ENCODE measurements at regions not wholly inside any gene's neighbourhood (a gene's known extent, or its start where the extent isn't known, plus 50 kb on each side); places are given as distances from the start of the nearest gene placed in this dataset.

DNA sequence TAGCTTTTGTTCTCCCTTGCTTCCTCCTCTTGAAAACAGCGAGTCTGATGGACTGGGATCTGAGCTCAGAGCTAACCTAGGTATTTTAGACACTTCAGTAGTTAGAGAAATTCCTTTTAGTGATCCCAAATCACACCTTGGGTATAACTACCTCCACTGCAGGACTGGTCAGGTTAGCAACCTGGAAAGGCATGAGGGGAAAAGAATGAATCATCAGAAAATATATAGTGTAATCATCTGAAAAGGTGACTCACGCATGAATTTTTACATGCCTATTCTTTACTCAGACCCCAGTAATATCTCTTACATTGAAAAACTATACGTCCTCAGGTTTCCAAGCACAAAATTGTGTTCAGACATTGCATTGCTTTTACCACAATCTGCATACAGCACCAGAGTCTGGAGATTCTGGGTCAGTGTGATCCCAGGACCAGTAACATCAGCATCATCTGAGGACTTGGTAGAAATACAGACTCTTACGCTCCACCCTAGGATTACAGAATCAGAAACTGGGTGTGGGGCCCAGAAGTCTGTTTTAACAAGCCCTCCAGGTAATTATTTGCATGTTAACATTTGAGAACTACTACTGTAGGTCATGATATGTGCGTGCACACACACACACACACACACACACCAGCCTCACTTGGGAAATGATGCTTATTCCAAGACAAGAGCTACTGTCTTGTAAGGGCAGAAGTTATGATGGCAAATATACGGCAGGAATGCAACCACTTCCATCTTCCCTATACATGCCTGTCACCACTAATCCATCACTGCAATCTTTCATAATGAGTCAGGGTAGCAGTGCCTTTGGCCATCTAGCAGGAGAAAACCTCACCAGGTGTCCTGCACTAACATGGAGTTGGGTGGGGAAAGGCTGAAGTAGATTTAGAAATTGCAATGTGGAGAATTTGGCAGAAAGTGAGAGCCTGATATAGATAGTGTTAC is 271.6 kb upstream of the MAP3K1 start:
- DNase-seq = no peak
- no peaks in the 10 kb centered on the region for H3K27me3 ChIP-seq (ENCODE audit: insufficient read depth in 3 of 3, low read length in 2 of 3)
- intact Hi-C loops (cut with DNase I) = no loop called here
- no peaks in the 10 kb centered on the region for H3K9me3 ChIP-seq
- H3K4me3 ChIP-seq = no peak overlapping the region
- TF ChIP-seq, protein P1, sequence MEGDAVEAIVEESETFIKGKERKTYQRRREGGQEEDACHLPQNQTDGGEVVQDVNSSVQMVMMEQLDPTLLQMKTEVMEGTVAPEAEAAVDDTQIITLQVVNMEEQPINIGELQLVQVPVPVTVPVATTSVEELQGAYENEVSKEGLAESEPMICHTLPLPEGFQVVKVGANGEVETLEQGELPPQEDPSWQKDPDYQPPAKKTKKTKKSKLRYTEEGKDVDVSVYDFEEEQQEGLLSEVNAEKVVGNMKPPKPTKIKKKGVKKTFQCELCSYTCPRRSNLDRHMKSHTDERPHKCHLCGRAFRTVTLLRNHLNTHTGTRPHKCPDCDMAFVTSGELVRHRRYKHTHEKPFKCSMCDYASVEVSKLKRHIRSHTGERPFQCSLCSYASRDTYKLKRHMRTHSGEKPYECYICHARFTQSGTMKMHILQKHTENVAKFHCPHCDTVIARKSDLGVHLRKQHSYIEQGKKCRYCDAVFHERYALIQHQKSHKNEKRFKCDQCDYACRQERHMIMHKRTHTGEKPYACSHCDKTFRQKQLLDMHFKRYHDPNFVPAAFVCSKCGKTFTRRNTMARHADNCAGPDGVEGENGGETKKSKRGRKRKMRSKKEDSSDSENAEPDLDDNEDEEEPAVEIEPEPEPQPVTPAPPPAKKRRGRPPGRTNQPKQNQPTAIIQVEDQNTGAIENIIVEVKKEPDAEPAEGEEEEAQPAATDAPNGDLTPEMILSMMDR (IDR thresholded peaks at IDR 0.05) = no peak
- H3K27ac ChIP-seq = no peak overlapping the region
- no peaks in the 10 kb centered on the region for H3K4me1 ChIP-seq
- H3K36me3 ChIP-seq (ENCODE audit: insufficient read depth in 1 of 2, low read depth in 1 of 2) = no peaks in the 10 kb centered on the region
- 91 to 92% (median 91%) methylated on average over 6 of the region's 6 CpGs for WGBS, 3 donors
- no peak for ATAC-seq

DNA sequence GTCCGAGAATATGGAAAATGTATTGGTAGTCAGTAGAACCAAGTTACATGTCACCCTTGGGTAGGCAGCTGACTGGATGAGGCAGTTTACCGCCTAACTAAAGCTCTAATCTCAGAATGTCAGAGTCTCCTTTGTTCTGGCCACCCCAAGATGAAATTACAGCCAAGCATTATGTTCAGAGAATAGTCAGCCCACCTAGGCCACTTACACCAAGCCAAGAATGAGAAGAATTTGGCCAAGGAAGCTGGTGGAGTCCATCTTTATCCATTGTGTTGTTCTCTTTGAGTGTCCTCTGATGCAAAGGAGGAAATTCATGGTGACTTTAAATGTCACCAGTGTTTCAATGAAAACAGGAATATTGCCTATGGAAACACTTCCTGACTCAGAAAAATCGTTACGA is 275.1 kb upstream of the MAP3K1 start:
- ATAC-seq (no peak), DNase-seq (no peak)
- 73 to 84% (median 84%) methylated on average over 4 of the region's 4 CpGs for WGBS, 3 donors
- no peaks in the 10 kb centered on the region for H3K4me1 ChIP-seq
- TF ChIP-seq, protein P1 (IDR thresholded peaks at IDR 0.05) = no peak
- H3K9me3 ChIP-seq = no peaks in the 10 kb centered on the region
- no peak overlapping the region for H3K27ac ChIP-seq
- H3K27me3 ChIP-seq (ENCODE audit: insufficient read depth in 3 of 3, low read length in 2 of 3) = no peaks in the 10 kb centered on the region
- no peak overlapping the region for H3K4me3 ChIP-seq
- intact Hi-C loops (cut with DNase I) = no loop called here
- H3K36me3 ChIP-seq (ENCODE audit: insufficient read depth in 1 of 2, low read depth in 1 of 2) = no peaks in the 10 kb centered on the region

DNA sequence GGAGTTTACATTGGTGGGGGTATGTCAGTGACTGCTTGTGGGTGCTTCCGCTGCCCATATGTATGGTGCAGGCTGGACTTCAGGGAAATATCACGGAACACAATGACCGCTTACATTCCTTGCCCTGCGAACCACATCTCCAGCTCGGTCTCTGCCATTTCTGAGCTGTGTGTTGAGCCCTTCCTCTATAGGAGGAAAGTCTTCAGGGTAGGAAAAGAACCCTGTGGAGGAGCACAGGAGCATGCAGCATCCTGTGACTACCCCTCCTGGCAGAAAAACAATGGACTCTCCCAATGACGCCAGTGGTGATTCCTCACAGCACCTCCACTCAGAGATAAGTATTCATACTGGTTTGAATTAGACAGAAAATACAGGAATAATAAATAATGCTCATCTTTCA is 276.8 kb upstream of the MAP3K1 start:
- no peaks in the 10 kb centered on the region for H3K4me1 ChIP-seq
- TF ChIP-seq, protein P1 (IDR thresholded peaks at IDR 0.05) = no peak
- H3K27ac ChIP-seq = no peak overlapping the region
- ATAC-seq = no peak
- 93 to 98% (median 97%) methylated on average over 6 of the region's 6 CpGs for WGBS, 3 donors
- no peak overlapping the region for H3K4me3 ChIP-seq
- no peaks in the 10 kb centered on the region for H3K9me3 ChIP-seq
- no peaks in the 10 kb centered on the region for H3K36me3 ChIP-seq (ENCODE audit: insufficient read depth in 1 of 2, low read depth in 1 of 2)
- H3K27me3 ChIP-seq (ENCODE audit: insufficient read depth in 3 of 3, low read length in 2 of 3) = no peaks in the 10 kb centered on the region
- intact Hi-C loops (cut with DNase I) = no loop called here
- no peak for DNase-seq

DNA sequence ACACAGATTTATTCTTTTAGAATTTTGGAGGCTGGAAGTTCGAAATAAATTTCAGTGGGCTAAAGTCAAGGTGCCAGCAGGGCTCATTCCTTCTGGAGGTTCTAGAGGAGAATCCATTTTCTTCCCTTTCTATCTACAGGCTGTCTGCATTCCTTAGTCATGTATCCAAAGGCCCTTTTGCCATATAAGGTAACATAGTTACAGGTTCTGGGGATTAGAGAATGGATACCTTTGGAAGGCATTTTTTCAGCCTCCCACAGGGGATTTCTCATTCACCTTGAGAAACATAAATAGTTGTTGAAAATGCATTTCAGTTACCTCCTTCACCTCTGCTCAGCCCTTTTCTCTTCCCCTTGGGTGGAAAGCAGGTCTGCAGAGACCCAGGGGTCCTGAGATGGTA is 280.0 kb upstream of the MAP3K1 start:
- H3K4me3 ChIP-seq = no peak overlapping the region
- H3K27me3 ChIP-seq (ENCODE audit: insufficient read depth in 3 of 3, low read length in 2 of 3) = no peaks in the 10 kb centered on the region
- intact Hi-C loops (cut with DNase I) = no loop called here
- no peak for DNase-seq
- 84 to 96% (median 95%) methylated on average over 1 of the region's 1 CpG for WGBS, 3 donors
- no peaks in the 10 kb centered on the region for H3K4me1 ChIP-seq
- TF ChIP-seq, protein P1 (IDR thresholded peaks at IDR 0.05) = no peak
- H3K27ac ChIP-seq = no peak overlapping the region
- ATAC-seq = no peak
- no peaks in the 10 kb centered on the region for H3K36me3 ChIP-seq (ENCODE audit: insufficient read depth in 1 of 2, low read depth in 1 of 2)
- no peaks in the 10 kb centered on the region for H3K9me3 ChIP-seq

Measured in psoas muscle (tissue), 7 donors.